ENCODE measurements at regions not wholly inside any gene's neighbourhood (a gene's known extent, or its start where the extent isn't known, plus 50 kb on each side); places are given as distances from the start of the nearest gene placed in this dataset.

- no peak for DNase-seq (ENCODE audit: low spot score)
Observed at GRCh38 chr3:194218646-194219453, 82.9 kb downstream of the HES1 start.

DNA sequence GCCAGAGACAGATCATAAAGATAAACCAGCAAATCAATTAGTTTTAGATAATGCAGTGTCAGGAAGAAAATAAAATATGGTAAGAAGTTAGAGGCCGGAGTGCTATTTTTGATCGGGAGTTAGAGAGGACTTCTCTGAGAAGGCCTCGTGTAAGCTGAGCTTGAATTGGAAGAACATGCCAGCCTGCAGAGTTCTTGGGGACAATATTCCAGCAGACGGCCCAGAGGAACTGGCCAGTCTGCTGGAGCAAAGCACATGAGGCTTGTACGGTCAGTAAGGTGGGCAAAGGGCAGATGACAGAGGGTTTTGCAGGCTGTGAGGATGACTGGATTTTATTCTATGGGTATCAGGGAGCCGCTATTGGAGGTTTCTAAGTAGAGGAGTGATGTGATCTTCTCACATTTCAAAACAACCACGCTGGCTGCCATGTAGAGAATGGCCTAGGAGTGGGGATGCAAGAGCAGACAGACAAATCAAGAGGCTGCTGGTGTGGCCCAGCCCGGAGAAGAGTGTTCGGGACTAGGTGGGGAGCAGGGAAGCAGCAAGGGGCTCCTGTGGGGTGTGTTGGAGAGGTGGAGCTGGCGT is 84.0 kb downstream of the HES1 start:
- no peak for DNase-seq (ENCODE audit: low spot score)

- peak; percentile 62 for DNase-seq (ENCODE audit: low spot score)
Observed at GRCh38 chr3:194220901-194221326, 85.0 kb downstream of the HES1 start.

DNA sequence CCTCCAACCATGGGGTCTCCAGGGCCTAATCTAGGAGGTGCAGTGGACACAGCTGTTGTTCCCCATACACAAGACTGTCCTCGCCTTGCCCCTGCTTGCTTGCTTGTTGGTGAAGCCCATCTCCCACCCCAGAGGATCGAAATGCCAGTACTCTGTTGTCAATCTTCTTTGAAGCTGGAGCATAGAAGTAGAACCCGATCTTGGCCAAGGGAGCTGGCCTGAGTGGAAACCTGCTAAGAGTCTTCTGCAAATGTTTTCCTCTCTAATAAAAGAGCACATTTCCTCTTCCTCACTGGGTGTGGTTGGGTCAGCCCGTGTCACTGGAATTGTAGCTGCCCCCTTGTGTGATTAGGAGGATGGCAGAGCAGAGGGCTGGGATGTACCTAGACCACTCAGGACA is 85.4 kb downstream of the HES1 start:
- DNase-seq (ENCODE audit: low spot score), result no peak

GRCh38 chr3:194223951-194224350 is 88.0 kb downstream of the HES1 start:
- DNase-seq (ENCODE audit: low spot score), result no peak

GRCh38 chr3:194224471-194225417 is 88.8 kb downstream of the HES1 start:
- no peak for DNase-seq (ENCODE audit: low spot score)

DNA sequence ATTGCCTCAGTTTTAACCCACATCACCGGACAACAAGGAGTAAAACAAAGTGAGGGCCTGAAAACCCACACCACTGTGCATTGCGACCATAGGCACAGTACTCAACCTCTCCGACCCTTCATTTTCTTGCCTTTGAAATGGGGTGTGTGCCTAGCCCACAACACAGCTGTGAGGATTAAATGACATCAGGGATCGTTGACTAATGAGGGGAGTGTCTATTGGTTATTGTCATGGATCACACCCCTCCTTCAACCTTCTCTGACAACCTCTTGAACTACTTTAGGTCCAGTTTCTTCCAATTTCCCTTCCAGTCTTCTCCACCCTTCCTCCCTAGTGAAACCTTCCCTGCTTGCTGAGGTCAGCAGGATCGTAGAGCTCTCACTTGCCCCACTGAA is 89.5 kb downstream of the HES1 start:
- DNase-seq (ENCODE audit: low spot score), result no peak

DNA sequence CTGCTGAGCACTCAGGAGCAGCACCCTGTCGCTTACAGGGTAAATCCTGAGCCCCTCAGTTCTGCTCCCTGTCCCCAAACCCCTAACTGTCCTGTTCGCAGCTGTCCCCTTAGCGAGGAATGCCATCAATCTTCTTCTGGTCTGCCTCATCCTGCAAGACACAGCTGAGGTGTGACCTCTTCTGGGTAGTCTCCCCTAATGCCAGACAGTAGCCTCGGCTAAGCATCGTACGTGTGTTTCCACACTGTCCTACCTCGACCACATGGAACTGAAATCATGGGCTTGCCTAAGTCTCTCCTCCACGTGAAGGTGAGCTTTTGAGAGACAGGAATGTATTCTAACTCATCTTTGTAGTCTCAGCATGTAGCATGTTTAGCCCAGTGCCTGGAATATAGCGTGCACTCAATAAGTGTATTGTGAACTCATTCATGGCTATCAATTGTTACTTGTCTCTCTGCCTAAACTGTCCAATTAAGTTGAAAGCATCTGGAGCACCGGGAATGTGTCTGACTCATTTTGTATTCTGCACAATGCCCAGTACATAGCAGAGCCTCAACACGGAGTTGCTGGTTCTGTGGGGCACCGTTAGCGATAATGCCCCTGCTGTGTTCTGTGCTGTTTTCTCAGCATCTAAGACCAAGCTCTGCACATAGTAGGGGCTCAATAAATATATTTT is 90.2 kb downstream of the HES1 start:
- peak; percentile 56 for DNase-seq (ENCODE audit: low spot score)

GRCh38 chr3:194231929-194232832 is 96.2 kb downstream of the HES1 start:
- no peak for DNase-seq (ENCODE audit: low spot score)

- DNase-seq (ENCODE audit: low spot score), result no peak
Observed at GRCh38 chr3:194233150-194233549, 97.2 kb downstream of the HES1 start.

- no peak for DNase-seq (ENCODE audit: low spot score)
Observed at GRCh38 chr3:194235160-194235559, 99.2 kb downstream of the HES1 start.

DNA sequence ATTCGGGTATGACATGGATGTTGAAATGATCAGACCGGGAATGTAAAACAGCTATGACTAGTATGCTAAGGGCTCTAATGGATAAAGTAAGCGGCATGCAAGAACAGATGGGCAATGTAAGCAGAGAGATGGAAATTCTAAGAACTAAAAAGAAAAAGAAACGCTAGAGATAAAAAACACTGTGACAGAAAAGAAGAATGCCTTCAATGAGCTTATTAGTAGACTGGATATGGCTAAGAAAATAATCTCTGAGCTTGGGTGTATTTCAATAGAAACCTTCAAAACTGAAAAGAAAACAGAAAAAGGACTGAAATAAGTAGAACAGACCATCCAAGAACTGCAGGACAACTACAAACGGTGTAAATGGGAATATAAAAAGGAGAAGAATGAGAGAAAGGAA is 101.2 kb downstream of the HES1 start:
- DNase-seq (ENCODE audit: low spot score), result no peak

DNA sequence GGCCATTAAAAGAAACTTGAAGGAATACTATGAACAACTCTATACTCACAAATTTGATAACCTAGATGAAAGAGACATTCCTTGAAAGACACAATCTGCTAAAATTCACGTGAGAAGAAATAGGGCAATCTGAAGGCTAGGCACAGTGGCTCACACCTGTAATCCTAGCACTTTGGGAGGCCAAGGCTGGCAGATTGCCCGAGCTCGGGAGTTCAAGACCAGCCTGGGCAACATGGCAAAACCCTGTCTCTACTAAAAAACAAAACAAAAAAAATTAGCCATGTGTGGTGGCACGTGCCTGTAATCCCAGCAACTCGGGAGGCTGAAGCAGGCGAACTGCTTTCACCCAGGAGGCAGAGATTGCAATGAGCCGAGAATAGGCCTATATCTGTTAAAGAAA is 104.8 kb downstream of the HES1 start:
- no peak for DNase-seq (ENCODE audit: low spot score)

DNA sequence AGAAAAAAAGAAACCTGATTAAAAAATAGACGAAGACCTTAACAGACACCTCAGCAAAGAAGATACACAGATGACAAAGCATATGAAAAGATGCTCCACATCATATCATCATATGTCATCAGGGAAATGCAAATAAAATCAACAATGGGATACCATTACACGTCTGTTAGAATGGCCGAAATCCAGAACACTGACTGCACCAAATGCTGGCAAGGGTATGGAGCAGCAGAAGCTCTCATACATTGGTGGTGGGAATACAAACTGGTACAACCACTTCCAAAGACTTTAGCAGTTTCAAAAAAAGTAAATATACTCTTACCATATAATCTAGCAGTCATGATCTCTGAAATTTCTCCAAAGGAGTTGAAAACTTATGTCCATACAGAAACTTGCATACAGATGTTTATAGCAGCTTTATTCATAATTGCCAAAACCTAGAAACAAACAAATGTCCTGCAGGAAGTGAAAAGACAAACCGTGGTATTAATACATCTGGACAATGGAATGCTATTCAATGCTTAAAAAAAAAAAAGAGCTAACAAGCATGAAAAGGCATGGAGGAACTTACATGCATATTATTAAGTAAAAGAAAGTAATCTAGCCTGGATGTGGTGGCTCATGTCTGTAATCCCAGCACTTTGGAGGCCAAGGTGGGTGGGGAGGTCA is 107.4 kb downstream of the HES1 start:
- DNase-seq (ENCODE audit: low spot score), result no peak

- no peak for DNase-seq (ENCODE audit: low spot score)
Observed at GRCh38 chr3:194244167-194244566, 107.0 kb downstream of the CPN2 start.

GRCh38 chr3:194245474-194245873 is 105.7 kb downstream of the CPN2 start:
- no peak for DNase-seq (ENCODE audit: low spot score)

DNA sequence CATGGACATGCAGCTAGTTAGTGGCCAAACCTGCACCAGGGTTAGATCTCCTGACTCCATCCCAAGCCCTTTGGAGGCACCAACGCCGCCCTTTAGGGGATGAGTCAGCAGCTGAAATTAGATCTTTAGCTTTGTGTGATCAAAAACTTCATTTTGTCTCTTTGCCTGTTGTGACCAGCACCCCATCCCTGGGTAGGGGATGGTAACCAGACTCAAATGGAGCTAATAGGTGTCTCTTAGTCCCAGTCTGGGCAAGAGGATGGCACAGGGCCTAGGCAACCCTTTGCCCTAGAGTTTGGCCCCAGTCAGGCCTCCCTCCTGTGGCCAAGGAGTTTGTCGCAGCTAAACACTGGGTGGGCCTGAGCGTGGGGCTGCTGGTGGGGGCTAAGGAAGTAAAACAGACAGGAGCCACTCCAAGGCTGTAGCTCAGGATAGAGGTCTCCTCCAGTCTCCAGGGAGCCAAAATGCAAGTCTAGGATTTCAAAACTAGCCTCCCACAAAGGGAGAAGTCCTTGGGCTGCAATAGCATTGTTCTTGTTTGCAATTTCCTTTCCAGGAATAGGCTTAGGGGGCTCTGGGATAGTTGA is 105.1 kb downstream of the CPN2 start:
- DNase-seq (ENCODE audit: low spot score), result no peak

GRCh38 chr3:194246709-194247349 is 104.3 kb downstream of the CPN2 start:
- DNase-seq (ENCODE audit: low spot score), result no peak

DNA sequence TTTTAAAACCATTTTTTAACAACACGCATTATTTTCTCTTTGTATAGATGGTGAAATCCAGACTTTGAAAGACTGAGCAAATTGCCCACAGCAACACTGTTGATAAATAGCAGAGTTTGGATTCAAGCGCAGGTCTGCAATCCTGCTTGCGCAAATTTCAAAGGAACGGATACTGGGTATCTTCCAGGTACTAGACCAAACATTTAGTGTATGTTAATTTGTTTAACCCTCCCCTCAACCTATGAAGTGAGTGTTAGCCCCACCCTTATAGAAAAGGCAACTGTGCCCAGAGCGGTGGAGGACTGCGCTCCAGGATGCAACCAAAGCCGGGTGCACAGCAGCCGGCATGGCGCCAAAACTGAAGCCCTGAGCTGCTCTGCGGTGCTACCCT is 103.8 kb downstream of the CPN2 start:
- DNase-seq (ENCODE audit: low spot score), result no peak
